VCaP (cell line): ENCODE measurements at regions not wholly inside any gene's neighbourhood (a gene's known extent, or its start where the extent isn't known, plus 50 kb on each side); places are given as distances from the start of the nearest gene placed in this dataset.

Experiments used
- H3K27ac ChIP-seq: fragments of 450-650 bp; 2 replicates; pipeline ENCODE4 v1.5.1; 2017
- CTCF ChIP-seq: fragments of 450-650 bp; conservative IDR thresholded peaks from 2 replicates; pipeline ENCODE4 v1.5.1; 2017; ENCODE audit warnings: mild to moderate bottlenecking, moderate library complexity

GRCh38 chr4:175166020-175166419 is 247.9 kb downstream of the ADAM29 start:
- TF ChIP-seq CTCF = no peak
- no peak overlapping the region for H3K27ac ChIP-seq

- TF ChIP-seq CTCF = no peak
- H3K27ac ChIP-seq = no peak overlapping the region
These were observed 258.6 kb downstream of the ADAM29 start for GRCh38 chr4:175176710-175177109.

- no peak overlapping the region for H3K27ac ChIP-seq
- TF ChIP-seq CTCF = no peak
These were observed 272.5 kb downstream of the ADAM29 start for GRCh38 chr4:175190654-175191053.

GRCh38 chr4:175198056-175198455 is 279.9 kb downstream of the ADAM29 start:
- no peak for TF ChIP-seq CTCF
- H3K27ac ChIP-seq = no peak overlapping the region

GRCh38 chr4:175215208-175215607 is 297.1 kb downstream of the ADAM29 start:
- no peak for TF ChIP-seq CTCF
- no peak overlapping the region for H3K27ac ChIP-seq

- no peak overlapping the region for H3K27ac ChIP-seq
- TF ChIP-seq CTCF = no peak
These were observed 297.5 kb downstream of the ADAM29 start for GRCh38 chr4:175215657-175216056.

GRCh38 chr4:175229154-175229553 is 311.0 kb downstream of the ADAM29 start:
- no peak overlapping the region for H3K27ac ChIP-seq
- no peak for TF ChIP-seq CTCF

GRCh38 chr4:175234162-175234561 is 316.0 kb downstream of the ADAM29 start:
- no peak for TF ChIP-seq CTCF
- peak overlapping the region; percentile 75 for H3K27ac ChIP-seq
